AG09309 (cell line): ENCODE measurements at regions not wholly inside any gene's neighbourhood (a gene's known extent, or its start where the extent isn't known, plus 50 kb on each side); places are given as distances from the start of the nearest gene placed in this dataset.

Source experiments
- DNase-seq: peaks from one replicate; pipeline ENCODE4 v3.0.0-alpha.2; 2010; ENCODE audit warnings: low read depth
- H3K4me3 ChIP-seq: 2 replicates; pipeline ENCODE4 v1.5.1; 2011; ENCODE audit warnings: mild to moderate bottlenecking, low read depth, low read length, moderate library complexity; ENCODE audit not compliant: control insufficient read depth
- CTCF ChIP-seq: IDR thresholded peaks from 2 replicates; pipeline ENCODE4 v1.5.1; 2011; ENCODE audit warnings: mild to moderate bottlenecking, low read depth, low read length, inconsistent platforms; ENCODE audit not compliant: insufficient read depth, control insufficient read depth; ENCODE audit errors: missing control alignments

DNA sequence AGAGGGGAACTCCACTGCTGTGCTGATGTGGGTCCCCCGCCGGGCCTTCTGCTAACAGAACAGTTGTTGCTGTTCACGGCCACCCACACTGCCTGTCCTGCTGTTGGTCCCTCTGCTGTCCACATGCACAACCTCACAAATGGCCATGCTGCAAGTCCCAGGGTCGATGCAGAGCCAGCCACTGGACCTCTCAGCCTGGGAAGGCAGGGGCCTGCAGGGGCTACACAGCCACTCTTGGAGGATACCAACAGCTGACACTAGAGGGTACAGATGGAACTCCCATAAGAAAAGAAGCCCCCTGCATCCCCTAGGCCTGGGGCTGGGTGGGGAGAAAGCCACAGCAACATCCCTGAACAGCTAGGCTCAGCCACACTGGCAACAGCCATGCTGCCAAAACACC lies 104.4 kb upstream of the IQSEC1 start:
- no peak for DNase-seq
- no peak overlapping the region for H3K4me3 ChIP-seq
- TF ChIP-seq CTCF, result no peak

GRCh38 chr3:13177236-13177635 lies 104.0 kb upstream of the IQSEC1 start:
- no peak overlapping the region for H3K4me3 ChIP-seq
- DNase-seq, result no peak
- no peak for TF ChIP-seq CTCF

GRCh38 chr3:13176445-13176844 lies 103.2 kb upstream of the IQSEC1 start:
- no peak overlapping the region for H3K4me3 ChIP-seq
- TF ChIP-seq CTCF, result no peak
- no peak for DNase-seq

DNA sequence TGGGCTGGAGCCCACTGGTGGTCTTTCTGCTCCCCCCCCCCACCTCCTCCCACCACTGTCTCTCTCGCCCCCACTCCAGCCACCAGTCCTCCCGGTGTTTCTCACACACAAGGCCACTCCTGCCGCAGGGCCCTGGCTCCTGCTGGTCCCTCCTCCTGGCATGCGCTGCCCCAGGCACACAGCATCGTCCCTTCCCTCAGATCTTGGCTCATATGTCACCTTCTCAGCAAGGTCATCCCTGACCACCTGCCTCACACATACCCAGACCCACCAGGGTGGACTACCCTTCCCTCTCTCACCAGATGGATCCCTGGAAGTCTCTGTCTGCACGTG lies 101.5 kb upstream of the IQSEC1 start:
- TF ChIP-seq CTCF, result no peak

DNA sequence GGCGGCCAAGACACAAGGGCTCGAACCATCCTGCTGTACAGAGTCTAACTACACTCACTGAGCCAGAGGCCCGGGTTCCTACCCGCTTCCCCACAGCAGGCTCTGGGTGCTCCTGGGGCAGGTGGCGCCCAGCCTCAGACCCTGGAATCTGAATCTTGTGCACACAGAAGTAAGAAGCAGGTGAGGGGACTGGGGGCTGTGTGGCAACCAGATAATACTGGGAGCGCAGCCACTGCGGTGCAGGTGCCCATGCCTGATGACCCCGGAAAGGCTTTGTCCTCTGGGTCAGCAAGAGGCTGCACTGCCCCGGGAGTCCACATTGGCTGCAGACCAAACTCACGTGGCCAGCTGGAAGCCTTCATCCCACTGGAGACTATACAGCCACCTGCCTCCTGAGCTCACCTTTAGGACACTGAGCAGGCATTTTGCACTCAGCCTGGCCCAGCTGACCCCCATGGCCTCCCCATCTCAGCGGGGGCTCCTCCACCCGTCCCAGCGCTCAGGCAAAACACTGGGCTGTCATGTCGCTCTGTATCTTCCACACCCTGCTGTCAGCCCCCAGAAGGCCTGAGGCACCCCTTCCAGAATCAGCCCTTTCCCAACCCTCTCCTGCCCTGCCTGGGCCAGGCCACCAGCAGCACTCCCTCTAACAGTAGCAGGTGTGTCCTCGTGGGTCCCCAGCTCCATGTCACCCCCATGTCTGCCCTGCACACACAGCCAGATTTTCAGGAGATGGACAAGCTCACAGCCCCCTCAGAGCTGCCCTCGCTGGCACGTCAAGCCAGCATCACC lies 101.0 kb upstream of the IQSEC1 start:
- no peak for TF ChIP-seq CTCF
- no peak for DNase-seq

More for the DNA sequence above, 101.5 kb upstream of the IQSEC1 start:
- H3K4me3 ChIP-seq, result no peak overlapping the region
- no peak for DNase-seq

DNA sequence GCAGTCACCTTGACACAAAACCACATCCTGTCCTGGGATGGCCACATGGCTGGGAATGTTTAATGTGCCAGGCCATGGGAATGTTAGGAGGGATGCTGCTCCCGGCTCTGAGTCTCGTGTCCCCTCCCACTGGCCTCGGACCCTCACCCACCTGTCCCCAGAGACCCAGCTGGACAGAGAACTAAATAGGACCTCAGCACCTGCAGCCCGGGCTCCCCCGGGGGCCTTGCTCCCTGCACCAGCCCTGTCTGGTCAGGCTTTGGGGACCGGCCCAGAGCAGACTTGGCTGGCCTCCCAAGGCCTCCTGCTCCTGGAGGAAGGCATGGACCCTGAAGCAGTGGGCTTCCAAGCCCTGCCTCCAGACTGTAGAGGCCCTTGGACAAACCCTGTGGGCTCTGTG lies 100.0 kb upstream of the IQSEC1 start:
- no peak for DNase-seq
- H3K4me3 ChIP-seq, result no peak overlapping the region
- no peak for TF ChIP-seq CTCF

More for the DNA sequence above, 101.0 kb upstream of the IQSEC1 start:
- no peak overlapping the region for H3K4me3 ChIP-seq
